ENCODE measurements at regions not wholly inside any gene's neighbourhood (a gene's known extent, or its start where the extent isn't known, plus 50 kb on each side); places are given as distances from the start of the nearest gene placed in this dataset.

- Histone ChIP-seq H3K36me3 (no peaks in the 10 kb centered on the region), H3K4me3 (no peak overlapping the region), H3K9me3 (no peaks in the 10 kb centered on the region), H3K27ac (no peak overlapping the region), H3K27me3 (ENCODE audit: low read depth) (no peaks in the 10 kb centered on the region), H3K4me1 (no peaks in the 10 kb centered on the region)
- TF ChIP-seq, protein P1, sequence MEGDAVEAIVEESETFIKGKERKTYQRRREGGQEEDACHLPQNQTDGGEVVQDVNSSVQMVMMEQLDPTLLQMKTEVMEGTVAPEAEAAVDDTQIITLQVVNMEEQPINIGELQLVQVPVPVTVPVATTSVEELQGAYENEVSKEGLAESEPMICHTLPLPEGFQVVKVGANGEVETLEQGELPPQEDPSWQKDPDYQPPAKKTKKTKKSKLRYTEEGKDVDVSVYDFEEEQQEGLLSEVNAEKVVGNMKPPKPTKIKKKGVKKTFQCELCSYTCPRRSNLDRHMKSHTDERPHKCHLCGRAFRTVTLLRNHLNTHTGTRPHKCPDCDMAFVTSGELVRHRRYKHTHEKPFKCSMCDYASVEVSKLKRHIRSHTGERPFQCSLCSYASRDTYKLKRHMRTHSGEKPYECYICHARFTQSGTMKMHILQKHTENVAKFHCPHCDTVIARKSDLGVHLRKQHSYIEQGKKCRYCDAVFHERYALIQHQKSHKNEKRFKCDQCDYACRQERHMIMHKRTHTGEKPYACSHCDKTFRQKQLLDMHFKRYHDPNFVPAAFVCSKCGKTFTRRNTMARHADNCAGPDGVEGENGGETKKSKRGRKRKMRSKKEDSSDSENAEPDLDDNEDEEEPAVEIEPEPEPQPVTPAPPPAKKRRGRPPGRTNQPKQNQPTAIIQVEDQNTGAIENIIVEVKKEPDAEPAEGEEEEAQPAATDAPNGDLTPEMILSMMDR (IDR thresholded peaks at IDR 0.05): no peak
- intact Hi-C loops (cut with DNase I): no loop called here
- ATAC-seq (no peak), DNase-seq (no peak)
Observed at GRCh38 chr7:136074843-136075242, 97.7 kb upstream of the MTPN start.

- Histone ChIP-seq H3K4me1 (no peaks in the 10 kb centered on the region), H3K27me3 (ENCODE audit: low read depth) (no peaks in the 10 kb centered on the region), H3K27ac (no peak overlapping the region), H3K4me3 (no peak overlapping the region), H3K9me3 (no peaks in the 10 kb centered on the region), H3K36me3 (no peaks in the 10 kb centered on the region)
- intact Hi-C loops (cut with DNase I): no loop called here
- TF ChIP-seq, protein P1 (IDR thresholded peaks at IDR 0.05): no peak
- DNase-seq (no peak), ATAC-seq (no peak)
Observed at GRCh38 chr7:136072447-136072846, 95.3 kb upstream of the MTPN start.

DNA sequence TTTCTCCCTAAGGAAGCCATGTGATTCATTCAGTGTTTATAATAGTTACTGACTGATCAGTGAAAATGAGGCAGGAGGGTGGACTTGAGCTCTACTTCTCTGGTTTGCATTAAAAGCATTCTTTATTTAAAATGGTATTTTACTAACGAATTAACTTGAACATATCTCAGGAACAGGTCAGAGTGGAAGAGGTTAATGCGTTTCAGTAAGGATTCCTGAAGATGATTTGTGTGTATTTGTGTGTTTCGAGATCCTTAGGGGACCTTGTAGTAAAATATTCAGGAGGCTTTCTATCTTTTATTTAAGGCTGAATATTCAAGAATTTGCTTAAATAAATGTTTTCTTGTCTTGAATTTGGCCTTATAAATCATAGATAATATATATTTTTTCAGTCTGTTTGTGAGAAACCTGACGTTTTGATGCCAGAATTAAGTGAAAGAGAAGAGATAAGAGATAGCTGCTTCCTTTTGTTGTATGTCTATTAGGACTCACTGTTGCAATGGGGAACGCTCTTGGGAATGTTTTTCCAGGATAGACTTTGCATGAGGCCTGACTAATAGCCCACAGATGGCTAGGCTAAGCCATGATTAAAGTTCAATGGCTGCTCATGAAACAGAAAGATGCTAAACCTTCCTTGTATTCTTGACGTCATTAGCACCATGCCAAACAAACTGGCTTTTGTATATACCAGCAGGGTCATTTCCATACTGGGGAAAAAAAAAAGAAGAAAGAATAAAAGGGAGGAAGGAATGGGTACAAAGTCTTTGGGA is 93.8 kb upstream of the MTPN start:
- Histone ChIP-seq H3K27me3 (ENCODE audit: low read depth) (no peaks in the 10 kb centered on the region), H3K9me3 (no peaks in the 10 kb centered on the region), H3K4me3 (no peak overlapping the region), H3K4me1 (no peaks in the 10 kb centered on the region), H3K36me3 (no peaks in the 10 kb centered on the region), H3K27ac (no peak overlapping the region)
- intact Hi-C loops (cut with DNase I): no loop called here
- TF ChIP-seq, protein P1 (IDR thresholded peaks at IDR 0.05): no peak
- ATAC-seq (no peak), DNase-seq (no peak)

- DNase-seq (no peak), ATAC-seq (no peak)
- Histone ChIP-seq H3K9me3 (no peaks in the 10 kb centered on the region), H3K36me3 (no peaks in the 10 kb centered on the region), H3K4me3 (no peak overlapping the region), H3K4me1 (no peaks in the 10 kb centered on the region), H3K27ac (no peak overlapping the region), H3K27me3 (ENCODE audit: low read depth) (no peaks in the 10 kb centered on the region)
- intact Hi-C loops (cut with DNase I): no loop called here
- TF ChIP-seq, protein P1 (IDR thresholded peaks at IDR 0.05): no peak
Observed at GRCh38 chr7:136069840-136070529, 92.8 kb upstream of the MTPN start.

- Histone ChIP-seq H3K4me1 (no peaks in the 10 kb centered on the region), H3K36me3 (no peaks in the 10 kb centered on the region), H3K4me3 (no peak overlapping the region), H3K27ac (no peak overlapping the region), H3K9me3 (no peaks in the 10 kb centered on the region), H3K27me3 (ENCODE audit: low read depth) (no peaks in the 10 kb centered on the region)
- ATAC-seq (no peak), DNase-seq (no peak)
- TF ChIP-seq, protein P1 (IDR thresholded peaks at IDR 0.05): no peak
- intact Hi-C loops (cut with DNase I): no loop called here
Observed at GRCh38 chr7:136067277-136067676, 90.1 kb upstream of the MTPN start.
